Vagina (tissue), 2 donors: ENCODE measurements at regions not wholly inside any gene's neighbourhood (a gene's known extent, or its start where the extent isn't known, plus 50 kb on each side); places are given as distances from the start of the nearest gene placed in this dataset.

Source experiments
- DNase-seq, 2 donors: peaks; one replicate each; pipeline ENCODE4 v3.0.0-alpha.2; 2017; ENCODE audit errors: extremely low spot score in 2 of 2
- H3K27ac ChIP-seq: fragments of 200-600 bp; sonication (generic); one replicate; pipeline ENCODE4 v1.5.1; 2019
- H3K27me3 ChIP-seq: fragments of 200-600 bp; sonication (generic); one replicate; pipeline ENCODE4 v1.5.1; 2019
- H3K36me3 ChIP-seq, 2 donors: fragments of 200-600 bp; sonication (generic); one replicate each; pipeline ENCODE4 v1.5.1; 2017 to 2019
- H3K4me1 ChIP-seq: fragments of 200-600 bp; sonication (generic); one replicate; pipeline ENCODE4 v1.5.1; 2019
- H3K4me3 ChIP-seq, 2 donors: fragments of 200-600 bp; sonication (generic); 1 replicate in 1 of 2; 2 replicates in 1 of 2; pipeline ENCODE4 v1.5.1; 2016 to 2019
- H3K9me3 ChIP-seq: fragments of 200-600 bp; sonication (generic); one replicate; pipeline ENCODE4 v1.5.1; 2019
- CTCF ChIP-seq, 3 experiments: fragments of 450-650 bp in 2 of 3; fragments of 200-600 bp in 1 of 3; sonication (generic) in 1 of 3; IDR thresholded peaks; one replicate each; pipeline ENCODE4 v1.5.1; 2017 to 2019; ENCODE audit warnings: antibody characterized with exemption in 3 of 3, mild to moderate bottlenecking in 2 of 3, moderate library complexity in 2 of 3
- POLR2A ChIP-seq, 2 donors: fragments of 450-650 bp; IDR thresholded peaks; one replicate each; pipeline ENCODE4 v1.6.1; 2017; ENCODE audit warnings: antibody characterized with exemption in 2 of 2, mild to moderate bottlenecking in 2 of 2, moderate library complexity in 2 of 2
- POLR2AphosphoS5 ChIP-seq, 2 donors: sonication (generic); formaldehyde crosslinking; IDR thresholded peaks; one replicate each; pipeline ENCODE4 v1.9.0; 2017; ENCODE audit warnings: antibody characterized with exemption in 2 of 2, mild to moderate bottlenecking in 2 of 2, low read depth in 1 of 2; ENCODE audit not compliant: insufficient read depth in 1 of 2
- intact Hi-C: fragments of 100-400 bp; cut with DNase I; formaldehyde crosslinking; loops from one replicate; pipeline ENCODE4 v1.15.1; 2023

GRCh38 chrX:140167551-140167950, 202.2 kb upstream of the CXorf66 start:
- TF ChIP-seq POLR2A (IDR thresholded peaks at IDR 0.05) (no peak), POLR2AphosphoS5 (IDR thresholded peaks at IDR 0.05; ENCODE audit: insufficient read depth in 1 of 2, low read depth in 1 of 2) (no peak), CTCF (IDR thresholded peaks at IDR 0.05) (no peak)
- Histone ChIP-seq H3K36me3 (no peaks in the 10 kb centered on the region), H3K27ac (no peak overlapping the region), H3K4me1 (no peaks in the 10 kb centered on the region), H3K9me3 (no peaks in the 10 kb centered on the region), H3K4me3 (no peak overlapping the region), H3K27me3 (no peaks in the 10 kb centered on the region)
- DNase-seq: no peak
- intact Hi-C loops: no loop called here

GRCh38 chrX:140165849-140166248, 200.5 kb upstream of the CXorf66 start:
- no peaks in the 10 kb centered on the region for H3K4me1 ChIP-seq
- H3K4me3 ChIP-seq: no peak overlapping the region
- intact Hi-C loops: no loop called here
- no peak for TF ChIP-seq CTCF (IDR thresholded peaks at IDR 0.05)
- TF ChIP-seq POLR2A (IDR thresholded peaks at IDR 0.05): no peak
- no peak for TF ChIP-seq POLR2AphosphoS5 (IDR thresholded peaks at IDR 0.05; ENCODE audit: insufficient read depth in 1 of 2, low read depth in 1 of 2)
- DNase-seq: no peak
- H3K27ac ChIP-seq: no peak overlapping the region
- no peaks in the 10 kb centered on the region for H3K36me3 ChIP-seq
- H3K27me3 ChIP-seq: no peaks in the 10 kb centered on the region
- no peaks in the 10 kb centered on the region for H3K9me3 ChIP-seq

DNA sequence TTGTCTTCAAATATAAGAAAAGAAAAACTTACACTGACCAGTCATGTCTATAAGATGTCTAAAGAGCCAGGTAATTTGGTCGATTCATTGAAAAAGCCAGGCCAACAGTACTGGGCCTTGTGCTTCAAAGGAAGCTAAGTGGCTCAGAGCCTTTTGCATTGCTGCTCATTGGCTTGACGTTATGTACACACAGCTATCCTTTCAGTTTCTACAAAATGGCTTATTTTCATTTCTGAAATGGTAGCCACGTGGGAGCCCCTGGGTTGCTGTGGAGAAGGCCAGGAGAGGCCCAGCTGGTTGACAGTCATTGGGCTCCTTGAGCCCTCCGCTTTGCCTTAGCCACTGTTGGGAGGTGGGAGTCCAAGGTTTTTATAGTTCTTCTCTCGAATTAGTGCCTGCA, 199.1 kb upstream of the CXorf66 start:
- H3K9me3 ChIP-seq: no peaks in the 10 kb centered on the region
- H3K36me3 ChIP-seq: no peaks in the 10 kb centered on the region
- no peaks in the 10 kb centered on the region for H3K4me1 ChIP-seq
- no peaks in the 10 kb centered on the region for H3K27me3 ChIP-seq
- intact Hi-C loops: no loop called here
- TF ChIP-seq POLR2A (IDR thresholded peaks at IDR 0.05) (no peak), CTCF (IDR thresholded peaks at IDR 0.05) (no peak), POLR2AphosphoS5 (IDR thresholded peaks at IDR 0.05; ENCODE audit: insufficient read depth in 1 of 2, low read depth in 1 of 2) (no peak)
- no peak overlapping the region for H3K4me3 ChIP-seq
- no peak for DNase-seq
- H3K27ac ChIP-seq: no peak overlapping the region

- Histone ChIP-seq H3K4me1 (no peaks in the 10 kb centered on the region), H3K4me3 (no peak overlapping the region), H3K27me3 (no peaks in the 10 kb centered on the region), H3K36me3 (no peaks in the 10 kb centered on the region), H3K9me3 (no peaks in the 10 kb centered on the region), H3K27ac (no peak overlapping the region)
- intact Hi-C loops: no loop called here
- TF ChIP-seq POLR2A (IDR thresholded peaks at IDR 0.05) (no peak), CTCF (IDR thresholded peaks at IDR 0.05) (no peak), POLR2AphosphoS5 (IDR thresholded peaks at IDR 0.05; ENCODE audit: insufficient read depth in 1 of 2, low read depth in 1 of 2) (no peak)
- DNase-seq: no peak
Measured at GRCh38 chrX:140163371-140164159, 198.2 kb upstream of the CXorf66 start.

DNA sequence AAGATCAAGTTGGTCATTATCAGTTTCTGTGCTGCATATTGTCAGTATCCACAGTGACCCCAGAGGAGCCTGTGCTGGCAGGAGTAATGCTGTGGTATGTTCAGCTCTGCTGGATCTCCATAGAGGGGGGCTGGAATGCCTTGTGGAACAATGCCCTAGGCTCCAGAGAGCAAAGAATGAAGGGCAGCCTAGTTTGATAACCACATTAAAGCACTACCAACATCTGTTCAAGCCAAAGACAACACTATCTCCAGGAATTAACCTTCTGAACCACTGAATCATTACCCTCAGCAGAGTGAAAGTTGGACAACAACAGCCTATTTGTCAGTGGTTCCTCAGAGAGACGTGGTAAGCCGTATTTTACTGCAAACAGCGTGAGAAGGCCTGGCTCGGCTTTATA, 192.3 kb upstream of the CXorf66 start:
- no peaks in the 10 kb centered on the region for H3K4me1 ChIP-seq
- intact Hi-C loops: no loop called here
- TF ChIP-seq CTCF (IDR thresholded peaks at IDR 0.05) (no peak), POLR2A (IDR thresholded peaks at IDR 0.05) (no peak), POLR2AphosphoS5 (IDR thresholded peaks at IDR 0.05; ENCODE audit: insufficient read depth in 1 of 2, low read depth in 1 of 2) (no peak)
- DNase-seq: no peak
- no peaks in the 10 kb centered on the region for H3K9me3 ChIP-seq
- no peaks in the 10 kb centered on the region for H3K27me3 ChIP-seq
- no peak overlapping the region for H3K27ac ChIP-seq
- H3K36me3 ChIP-seq: no peaks in the 10 kb centered on the region
- no peak overlapping the region for H3K4me3 ChIP-seq
